Neuronal stem cell (in vitro differentiated cells): ENCODE measurements at regions not wholly inside any gene's neighbourhood (a gene's known extent, or its start where the extent isn't known, plus 50 kb on each side); places are given as distances from the start of the nearest gene placed in this dataset.

Source experiments
- DNase-seq: peaks from one replicate; pipeline ENCODE4 v3.0.0-alpha.2; 2013; ENCODE audit warnings: low spot score
- H2AFZ ChIP-seq: one replicate; pipeline ENCODE4 v1.6.1; 2013; ENCODE audit warnings: mild to moderate bottlenecking, low read length, inconsistent platforms
- H2AK5ac ChIP-seq: 2 replicates; pipeline ENCODE4 v1.6.1; 2013; ENCODE audit warnings: low read depth, mild to moderate bottlenecking, inconsistent platforms, low read length, moderate library complexity, mixed read lengths
- H2BK120ac ChIP-seq: 2 replicates; pipeline ENCODE4 v1.6.1; 2013; ENCODE audit warnings: low read depth, mild to moderate bottlenecking, inconsistent platforms, low read length, moderate library complexity, mixed read lengths
- H2BK12ac ChIP-seq: one replicate; pipeline ENCODE4 v1.6.1; 2013; ENCODE audit warnings: low read length, inconsistent platforms
- H2BK15ac ChIP-seq: 2 replicates; pipeline ENCODE4 v1.6.1; 2013; ENCODE audit warnings: mild to moderate bottlenecking, low read length, inconsistent platforms, mixed read lengths
- H2BK5ac ChIP-seq: one replicate; pipeline ENCODE4 v1.6.1; 2013; ENCODE audit warnings: inconsistent platforms, mild to moderate bottlenecking, low read length, moderate library complexity
- H3K14ac ChIP-seq: one replicate; pipeline ENCODE4 v1.6.1; 2013; ENCODE audit warnings: low read length, inconsistent platforms
- H3K18ac ChIP-seq: 2 replicates; pipeline ENCODE4 v1.6.1; 2013; ENCODE audit warnings: low read length, inconsistent platforms
- H3K23ac ChIP-seq: 2 replicates; pipeline ENCODE4 v1.6.1; 2013; ENCODE audit warnings: low read depth, mild to moderate bottlenecking, mixed read lengths, low read length, inconsistent platforms; ENCODE audit not compliant: poor library complexity
- H3K27ac ChIP-seq: replicated peaks from 3 replicates; pipeline ENCODE4 v1.5.1; 2013; ENCODE audit warnings: low read length, inconsistent platforms
- H3K27me3 ChIP-seq, 3 experiments: 2 replicates each; pipeline ENCODE4 v1.6.1; 2013; ENCODE audit warnings: low read length in 3 of 3, mild to moderate bottlenecking in 2 of 3, inconsistent platforms in 1 of 3, low read depth in 1 of 3, mixed read lengths in 1 of 3, moderate library complexity in 1 of 3; ENCODE audit not compliant: control insufficient read depth in 3 of 3, insufficient read depth in 3 of 3
- H3K36me3 ChIP-seq, 2 donors: replicated peaks in 1 of 2; 2 replicates each; pipeline ENCODE4 v1.6.1; 2013; ENCODE audit warnings: low read length in 2 of 2; ENCODE audit not compliant: control insufficient read depth in 2 of 2, insufficient read depth in 2 of 2
- H3K4ac ChIP-seq: 2 replicates; pipeline ENCODE4 v1.6.1; 2013; ENCODE audit warnings: inconsistent platforms, mild to moderate bottlenecking, low read length, moderate library complexity
- H3K4me1 ChIP-seq, 2 donors: 1 replicate in 1 of 2; 2 replicates in 1 of 2; pipeline ENCODE4 v1.6.1; 2013; ENCODE audit warnings: low read length in 2 of 2, low read depth in 1 of 2; ENCODE audit not compliant: control insufficient read depth in 2 of 2, insufficient read depth in 1 of 2
- H3K4me2 ChIP-seq: one replicate; pipeline ENCODE4 v1.6.1; 2013; ENCODE audit warnings: mild to moderate bottlenecking, low read length, inconsistent platforms; ENCODE audit not compliant: insufficient read depth, poor library complexity, severe bottlenecking
- H3K4me3 ChIP-seq, 2 donors: 2 replicates each; pipeline ENCODE4 v1.5.1; 2013; ENCODE audit warnings: low read length in 2 of 2, mild to moderate bottlenecking in 2 of 2, inconsistent platforms in 1 of 2, moderate library complexity in 1 of 2
- H3K79me1 ChIP-seq: one replicate; pipeline ENCODE4 v1.6.1; 2013; ENCODE audit warnings: low read depth, mild to moderate bottlenecking, inconsistent platforms, low read length, moderate library complexity
- H3K9ac ChIP-seq: one replicate; pipeline ENCODE4 v1.6.1; 2013; ENCODE audit warnings: mild to moderate bottlenecking, low read depth, low read length, inconsistent platforms; ENCODE audit not compliant: poor library complexity
- H3K9me3 ChIP-seq, 2 donors: replicated peaks in 1 of 2; 2 replicates each; pipeline versions ENCODE3 to v1.6.1; 2013; ENCODE audit warnings: low read length in 2 of 2, mild to moderate bottlenecking in 2 of 2, inconsistent platforms in 1 of 2, low read depth in 1 of 2, mixed read lengths in 1 of 2, moderate library complexity in 1 of 2; ENCODE audit not compliant: control insufficient read depth in 2 of 2, insufficient read depth in 1 of 2
- H4K8ac ChIP-seq: one replicate; pipeline ENCODE4 v1.6.1; 2013; ENCODE audit warnings: low read depth, mild to moderate bottlenecking, inconsistent platforms, low read length, moderate library complexity
- H4K91ac ChIP-seq: one replicate; pipeline ENCODE4 v1.6.1; 2013; ENCODE audit warnings: low read length, low read depth, mild to moderate bottlenecking, inconsistent platforms; ENCODE audit not compliant: poor library complexity
- WGBS, 2 donors: extraction: QIAGEN DNeasy Blood & Tissue Kit; methylation state at CpG; one replicate each; pipeline ENCODE4 v1.1.7; 2013; ENCODE audit warnings: missing lambda C conversion rate in 2 of 2, mixed read lengths in 1 of 2; ENCODE audit not compliant: insufficient read length in 2 of 2, insufficient replicate concordance in 1 of 2; ENCODE audit errors: extremely low coverage in 2 of 2; 5-methylcytosine and 5-hydroxymethylcytosine counted together

- Histone ChIP-seq H3K4ac (no peak overlapping the region), H3K4me1 (peaks cover under 1 to 2% of the 10 kb centered on the region in 2 donors), H3K9me3 (no peaks in the 10 kb centered on the region), H3K4me2 (no peak overlapping the region), H3K4me3 (no peak overlapping the region), H3K27ac (no peak overlapping the region), H4K8ac (no peak overlapping the region), H2BK12ac (no peak overlapping the region), H2BK120ac (no peak overlapping the region), H3K27me3 (no peaks in the 10 kb centered on the region), H4K91ac (no peak overlapping the region), H2AK5ac (no peak overlapping the region), H2BK15ac (no peak overlapping the region), H3K23ac (no peak overlapping the region), H2AFZ (no peak overlapping the region), H3K79me1 (no peaks in the 10 kb centered on the region), H3K36me3 (no peaks in the 10 kb centered on the region), H2BK5ac (no peak overlapping the region), H3K14ac (no peak overlapping the region), H3K9ac (no peak overlapping the region), H3K18ac (no peak overlapping the region)
- no CpG with 5 or more reads among the region's 3 CpGs for WGBS, 2 donors
- DNase-seq = no peak
Measured at GRCh38 chr5:112635276-112635675, 102.4 kb upstream of the APC start.

- Histone ChIP-seq H3K14ac (no peak overlapping the region), H2BK15ac (no peak overlapping the region), H4K91ac (no peak overlapping the region), H3K4ac (no peak overlapping the region), H3K9ac (no peak overlapping the region), H3K4me2 (no peak overlapping the region), H2AFZ (no peak overlapping the region), H3K18ac (peak overlapping the region; percentile 25), H3K4me1 (peaks cover 6 to 8% of the 10 kb centered on the region in 2 donors), H3K36me3 (no peaks in the 10 kb centered on the region), H3K23ac (no peak overlapping the region), H2BK120ac (no peak overlapping the region), H4K8ac (no peak overlapping the region), H2BK12ac (no peak overlapping the region), H3K27ac (no peak overlapping the region), H3K4me3 (no peak overlapping the region), H3K79me1 (no peaks in the 10 kb centered on the region), H2BK5ac (no peak overlapping the region), H3K9me3 (no peaks in the 10 kb centered on the region), H2AK5ac (no peak overlapping the region), H3K27me3 (no peaks in the 10 kb centered on the region)
- DNase-seq = no peak
- WGBS, 2 donors = no CpG with 5 or more reads among the region's 1 CpG
Measured at GRCh38 chr5:112635771-112636731, 101.6 kb upstream of the APC start.

- no peak overlapping the region for H2BK5ac ChIP-seq
- no peak overlapping the region for H4K8ac ChIP-seq
- no peak overlapping the region for H2BK12ac ChIP-seq
- no peak overlapping the region for H3K23ac ChIP-seq
- H3K36me3 ChIP-seq = no peaks in the 10 kb centered on the region
- H2AFZ ChIP-seq = no peak overlapping the region
- no peak overlapping the region for H3K27ac ChIP-seq
- H3K4me2 ChIP-seq = no peak overlapping the region
- no peak overlapping the region for H3K4ac ChIP-seq
- no peak overlapping the region for H2BK120ac ChIP-seq
- no peak overlapping the region for H2AK5ac ChIP-seq
- H3K27me3 ChIP-seq = no peaks in the 10 kb centered on the region
- H3K14ac ChIP-seq = no peak overlapping the region
- peaks cover 6 to 10% of the 10 kb centered on the region in 2 donors for H3K4me1 ChIP-seq
- no peak for DNase-seq
- WGBS, 2 donors = no CpG with 5 or more reads among the region's 2 CpGs
- H2BK15ac ChIP-seq = no peak overlapping the region
- H4K91ac ChIP-seq = no peak overlapping the region
- H3K79me1 ChIP-seq = no peaks in the 10 kb centered on the region
- H3K4me3 ChIP-seq = no peak overlapping the region
- no peaks in the 10 kb centered on the region for H3K9me3 ChIP-seq
- H3K18ac ChIP-seq = no peak overlapping the region
- H3K9ac ChIP-seq = no peak overlapping the region
Measured at GRCh38 chr5:112636751-112637150, 100.9 kb upstream of the APC start.

- Histone ChIP-seq H4K8ac (no peak overlapping the region), H3K4me2 (no peak overlapping the region), H2AK5ac (no peak overlapping the region), H2BK120ac (no peak overlapping the region), H3K36me3 (no peaks in the 10 kb centered on the region), H2BK12ac (no peak overlapping the region), H3K27me3 (no peaks in the 10 kb centered on the region), H3K4me1 (peaks cover 6 to 10% of the 10 kb centered on the region in 2 donors), H3K9ac (no peak overlapping the region), H3K4ac (no peak overlapping the region), H3K23ac (no peak overlapping the region), H4K91ac (no peak overlapping the region), H3K79me1 (no peaks in the 10 kb centered on the region), H3K9me3 (no peaks in the 10 kb centered on the region), H2BK15ac (no peak overlapping the region), H2BK5ac (no peak overlapping the region), H3K27ac (no peak overlapping the region), H2AFZ (no peak overlapping the region), H3K4me3 (no peak overlapping the region), H3K14ac (no peak overlapping the region), H3K18ac (no peak overlapping the region)
- no peak for DNase-seq
Measured at GRCh38 chr5:112637343-112637742, 100.3 kb upstream of the APC start.
